ENCODE measurements at regions not wholly inside any gene's neighbourhood (a gene's known extent, or its start where the extent isn't known, plus 50 kb on each side); places are given as distances from the start of the nearest gene placed in this dataset.
A peak's percentile ranks its signal among the peaks of the same experiment; 100 is the strongest.

DNA sequence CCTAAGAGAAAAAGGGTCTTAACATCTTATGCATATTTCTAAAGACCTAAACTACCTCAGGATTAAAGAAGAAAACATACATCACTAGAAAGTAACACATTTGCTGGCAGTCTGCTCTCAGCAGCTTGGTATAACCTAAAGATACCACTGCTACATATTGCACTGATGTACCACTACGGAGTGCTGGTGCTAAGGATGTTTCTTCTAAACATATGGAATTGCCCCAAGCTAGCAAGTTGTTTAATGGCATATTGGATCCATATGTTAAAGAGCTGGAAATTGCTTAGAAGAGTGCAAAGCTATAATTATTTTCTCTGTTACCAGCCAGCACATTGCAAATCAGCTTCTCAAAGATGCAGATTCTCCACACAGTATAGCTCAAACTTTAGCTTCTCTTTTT lies 436.5 kb upstream of the GALNTL6 start:
- DNase-seq = no peak
- no peak overlapping the region for H3K27ac ChIP-seq
- TF ChIP-seq, protein P1, sequence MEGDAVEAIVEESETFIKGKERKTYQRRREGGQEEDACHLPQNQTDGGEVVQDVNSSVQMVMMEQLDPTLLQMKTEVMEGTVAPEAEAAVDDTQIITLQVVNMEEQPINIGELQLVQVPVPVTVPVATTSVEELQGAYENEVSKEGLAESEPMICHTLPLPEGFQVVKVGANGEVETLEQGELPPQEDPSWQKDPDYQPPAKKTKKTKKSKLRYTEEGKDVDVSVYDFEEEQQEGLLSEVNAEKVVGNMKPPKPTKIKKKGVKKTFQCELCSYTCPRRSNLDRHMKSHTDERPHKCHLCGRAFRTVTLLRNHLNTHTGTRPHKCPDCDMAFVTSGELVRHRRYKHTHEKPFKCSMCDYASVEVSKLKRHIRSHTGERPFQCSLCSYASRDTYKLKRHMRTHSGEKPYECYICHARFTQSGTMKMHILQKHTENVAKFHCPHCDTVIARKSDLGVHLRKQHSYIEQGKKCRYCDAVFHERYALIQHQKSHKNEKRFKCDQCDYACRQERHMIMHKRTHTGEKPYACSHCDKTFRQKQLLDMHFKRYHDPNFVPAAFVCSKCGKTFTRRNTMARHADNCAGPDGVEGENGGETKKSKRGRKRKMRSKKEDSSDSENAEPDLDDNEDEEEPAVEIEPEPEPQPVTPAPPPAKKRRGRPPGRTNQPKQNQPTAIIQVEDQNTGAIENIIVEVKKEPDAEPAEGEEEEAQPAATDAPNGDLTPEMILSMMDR (IDR thresholded peaks at IDR 0.05) = no peak
- peaks cover 0 to 12% (median 0%) of the 10 kb centered on the region in 11 donors for H3K9me3 ChIP-seq
- no peak overlapping the region for H3K4me3 ChIP-seq
- intact Hi-C loops (cut with DNase I) = no loop called here
- H3K27me3 ChIP-seq = no peaks in the 10 kb centered on the region
- 66 to 72% methylated on average over 1 of the region's 1 CpG for WGBS, 2 donors
- ATAC-seq = no peak
- no peaks in the 10 kb centered on the region for H3K4me1 ChIP-seq
- no peaks in the 10 kb centered on the region for H3K36me3 ChIP-seq

- Histone ChIP-seq H3K9me3 (peaks cover 0 to 12% (median 0%) of the 10 kb centered on the region in 11 donors), H3K27ac (no peak overlapping the region), H3K4me1 (no peaks in the 10 kb centered on the region), H3K4me3 (no peak overlapping the region), H3K27me3 (no peaks in the 10 kb centered on the region), H3K36me3 (no peaks in the 10 kb centered on the region)
- TF ChIP-seq, protein P1 (IDR thresholded peaks at IDR 0.05) = no peak
- ATAC-seq (no peak), DNase-seq (no peak)
- intact Hi-C loops (cut with DNase I) = no loop called here
Observed at GRCh38 chr4:171353535-171353934, 459.7 kb upstream of the GALNTL6 start.

DNA sequence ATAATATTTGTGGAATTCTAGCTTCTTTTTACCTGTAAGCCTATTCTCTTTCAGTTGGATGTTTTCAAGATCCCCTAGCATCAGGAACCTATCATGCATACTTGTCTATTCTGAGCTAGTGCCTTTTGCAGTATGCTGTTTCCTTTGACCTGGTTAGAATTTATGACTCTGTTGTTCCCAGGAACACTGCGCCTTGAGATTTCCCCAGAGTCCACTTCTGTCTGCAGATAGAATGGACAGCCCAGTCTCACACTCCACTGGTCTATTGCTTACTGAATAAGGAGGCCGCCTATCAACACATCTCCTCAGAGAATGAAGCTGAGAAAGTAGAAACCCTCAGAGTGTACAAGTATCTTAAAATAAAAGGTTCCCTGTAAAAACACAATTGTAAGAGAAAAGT lies 465.1 kb upstream of the GALNTL6 start:
- H3K4me3 ChIP-seq = no peak overlapping the region
- 61 to 76% methylated on average over 2 of the region's 2 CpGs for WGBS, 2 donors
- DNase-seq = no peak
- no peaks in the 10 kb centered on the region for H3K27me3 ChIP-seq
- H3K27ac ChIP-seq = no peak overlapping the region
- TF ChIP-seq, protein P1 (IDR thresholded peaks at IDR 0.05) = no peak
- no peaks in the 10 kb centered on the region for H3K9me3 ChIP-seq
- intact Hi-C loops (cut with DNase I) = no loop called here
- H3K4me1 ChIP-seq = no peaks in the 10 kb centered on the region
- ATAC-seq = peak in 1 of 8 donors; percentile 25
- no peaks in the 10 kb centered on the region for H3K36me3 ChIP-seq

DNA sequence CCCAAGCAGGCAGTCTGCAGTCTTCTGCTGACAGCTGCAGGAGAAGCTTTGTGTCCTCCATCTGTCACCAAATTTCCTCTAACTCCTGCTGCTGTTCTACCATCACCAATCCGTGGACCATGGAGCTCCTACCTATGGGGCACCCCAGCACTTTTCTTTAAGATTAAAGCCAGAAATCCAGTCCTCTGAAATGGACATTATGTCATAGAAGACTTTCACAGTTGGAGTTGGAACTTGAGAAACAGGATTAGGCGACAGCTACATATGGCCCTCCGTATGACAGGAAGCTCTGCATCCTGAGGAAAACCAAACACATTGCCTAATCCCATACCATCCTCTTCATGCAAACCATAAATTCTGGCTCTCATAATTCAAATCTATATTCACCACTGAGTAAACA lies 470.6 kb upstream of the GALNTL6 start:
- no peaks in the 10 kb centered on the region for H3K9me3 ChIP-seq
- H3K4me1 ChIP-seq = no peaks in the 10 kb centered on the region
- no peaks in the 10 kb centered on the region for H3K36me3 ChIP-seq
- H3K4me3 ChIP-seq = no peak overlapping the region
- DNase-seq (no peak), ATAC-seq (no peak)
- intact Hi-C loops (cut with DNase I) = no loop called here
- WGBS, 2 donors = 47 to 65% methylated on average over 3 of the region's 3 CpGs
- H3K27me3 ChIP-seq = no peaks in the 10 kb centered on the region
- no peak overlapping the region for H3K27ac ChIP-seq
- TF ChIP-seq, protein P1 (IDR thresholded peaks at IDR 0.05) = no peak

- ATAC-seq (no peak), DNase-seq (no peak)
- Histone ChIP-seq H3K27ac (no peak overlapping the region), H3K36me3 (no peaks in the 10 kb centered on the region), H3K9me3 (no peaks in the 10 kb centered on the region), H3K27me3 (no peaks in the 10 kb centered on the region), H3K4me1 (no peaks in the 10 kb centered on the region), H3K4me3 (no peak overlapping the region)
- WGBS, 2 donors = 86 to 90% methylated on average over 6 of the region's 6 CpGs
- intact Hi-C loops (cut with DNase I) = no loop called here
- TF ChIP-seq, protein P1 (IDR thresholded peaks at IDR 0.05) = no peak
Observed at GRCh38 chr4:171340258-171340657, 472.9 kb upstream of the GALNTL6 start.

Measured in heart right ventricle (tissue), 16 donors.